NCI-H82 treated with DMSO at 0.1 percent for 48 hours (cell line): ENCODE measurements at regions not wholly inside any gene's neighbourhood (a gene's known extent, or its start where the extent isn't known, plus 50 kb on each side); places are given as distances from the start of the nearest gene placed in this dataset.
"Not testable (repeated sequence)": the region's sequence is repeated elsewhere in the genome, so short reads cannot be mapped to it uniquely, and the experiment has no call there.

ENCODE experiments used
- DNase-seq: peaks from one replicate; lab custom pipeline; 2025; ENCODE audit not compliant: unreplicated experiment; lab: John Stamatoyannopoulos, UW

- DNase-seq, result no peak
Observed at GRCh38 chr1:55448261-55448660, 233.1 kb upstream of the USP24 start.

- no peak for DNase-seq
Observed at GRCh38 chr1:55447488-55447887, 232.3 kb upstream of the USP24 start.

GRCh38 chr1:55446351-55446750 is 231.2 kb upstream of the USP24 start:
- no peak for DNase-seq

GRCh38 chr1:55445416-55445815 is 230.3 kb upstream of the USP24 start:
- DNase-seq, result no peak

- DNase-seq, result no peak
Observed at GRCh38 chr1:55444667-55445066, 229.5 kb upstream of the USP24 start.

- no peak for DNase-seq
Observed at GRCh38 chr1:55443175-55443915, 228.2 kb upstream of the USP24 start.

GRCh38 chr1:55441489-55441888 is 226.3 kb upstream of the USP24 start:
- DNase-seq, result no peak

GRCh38 chr1:55437692-55438091 is 222.5 kb upstream of the USP24 start:
- DNase-seq, result no peak

- DNase-seq, result not testable (repeated sequence)
Observed at GRCh38 chr1:55430720-55431119, 215.6 kb upstream of the USP24 start.

GRCh38 chr1:55430206-55430605 is 215.0 kb upstream of the USP24 start:
- not testable (repeated sequence) for DNase-seq

- DNase-seq, result no peak
Observed at GRCh38 chr1:55428944-55429931, 214.1 kb upstream of the USP24 start.

- DNase-seq, result no peak
Observed at GRCh38 chr1:55428231-55428630, 213.1 kb upstream of the USP24 start.

- DNase-seq, result no peak
Observed at GRCh38 chr1:55427606-55428005, 212.4 kb upstream of the USP24 start.

GRCh38 chr1:55426619-55427018 is 211.5 kb upstream of the USP24 start:
- DNase-seq, result peak; percentile 41

GRCh38 chr1:55426156-55426555 is 211.0 kb upstream of the USP24 start:
- DNase-seq, result no peak

- no peak for DNase-seq
Observed at GRCh38 chr1:55425310-55425930, 210.3 kb upstream of the USP24 start.

- DNase-seq, result no peak
Observed at GRCh38 chr1:55423376-55423775, 208.2 kb upstream of the USP24 start.

GRCh38 chr1:55420929-55421716 is 206.0 kb upstream of the USP24 start:
- DNase-seq, result peak; percentile 92

GRCh38 chr1:55420026-55420425 is 204.9 kb upstream of the USP24 start:
- DNase-seq, result peak; percentile 91

- peak; percentile 46 for DNase-seq
Observed at GRCh38 chr1:55418208-55419000, 203.2 kb upstream of the USP24 start.
